Glutamatergic neuron (in vitro differentiated cells): ENCODE measurements at regions not wholly inside any gene's neighbourhood (a gene's known extent, or its start where the extent isn't known, plus 50 kb on each side); places are given as distances from the start of the nearest gene placed in this dataset.

Source experiments
- DNase-seq: peaks from one replicate; pipeline ENCODE4 v3.0.0; 2022
- H3K27ac Mint-ChIP-seq: one replicate; pipeline ENCODE4 v1.8.0; 2020; ENCODE audit warnings: mild to moderate bottlenecking, mixed read lengths, inconsistent platforms; ENCODE audit not compliant: unreplicated experiment
- H3K27me3 Mint-ChIP-seq: one replicate; pipeline ENCODE4 v1.8.0; 2020; ENCODE audit warnings: mild to moderate bottlenecking, moderate library complexity, mixed read lengths, inconsistent platforms; ENCODE audit not compliant: unreplicated experiment
- H3K36me3 Mint-ChIP-seq: one replicate; pipeline ENCODE4 v1.8.0; 2020; ENCODE audit warnings: mild to moderate bottlenecking, mixed read lengths, inconsistent platforms; ENCODE audit not compliant: unreplicated experiment
- H3K4me1 Mint-ChIP-seq: one replicate; pipeline ENCODE4 v1.8.0; 2020; ENCODE audit warnings: mild to moderate bottlenecking, low read depth, mixed read lengths, inconsistent platforms; ENCODE audit not compliant: unreplicated experiment
- H3K4me3 Mint-ChIP-seq: one replicate; pipeline ENCODE4 v1.8.0; 2020; ENCODE audit warnings: mild to moderate bottlenecking, mixed read lengths, inconsistent platforms; ENCODE audit not compliant: unreplicated experiment
- H3K9me3 Mint-ChIP-seq: one replicate; pipeline ENCODE4 v1.8.0; 2020; ENCODE audit warnings: mild to moderate bottlenecking, moderate library complexity, mixed read lengths, inconsistent platforms; ENCODE audit not compliant: unreplicated experiment
- TF ChIP-seq, protein P1 (sequence below): fragments of 200-600 bp; sonication (generic); IDR thresholded peaks from one replicate; pipeline ENCODE4 v1.5.0; 2021; ENCODE audit not compliant: partially characterized antibody, unreplicated experiment

GRCh38 chr10:105597312-105597711 lies 956.2 kb downstream of the SORCS3 start:
- Mint-ChIP-seq H3K27ac (no peak overlapping the region), H3K27me3 (no peaks in the 10 kb centered on the region), H3K4me3 (no peak overlapping the region), H3K4me1 (no peaks in the 10 kb centered on the region), H3K36me3 (no peaks in the 10 kb centered on the region), H3K9me3 (peaks cover 2% of the 10 kb centered on the region)
- no peak for DNase-seq
- TF ChIP-seq, protein P1, sequence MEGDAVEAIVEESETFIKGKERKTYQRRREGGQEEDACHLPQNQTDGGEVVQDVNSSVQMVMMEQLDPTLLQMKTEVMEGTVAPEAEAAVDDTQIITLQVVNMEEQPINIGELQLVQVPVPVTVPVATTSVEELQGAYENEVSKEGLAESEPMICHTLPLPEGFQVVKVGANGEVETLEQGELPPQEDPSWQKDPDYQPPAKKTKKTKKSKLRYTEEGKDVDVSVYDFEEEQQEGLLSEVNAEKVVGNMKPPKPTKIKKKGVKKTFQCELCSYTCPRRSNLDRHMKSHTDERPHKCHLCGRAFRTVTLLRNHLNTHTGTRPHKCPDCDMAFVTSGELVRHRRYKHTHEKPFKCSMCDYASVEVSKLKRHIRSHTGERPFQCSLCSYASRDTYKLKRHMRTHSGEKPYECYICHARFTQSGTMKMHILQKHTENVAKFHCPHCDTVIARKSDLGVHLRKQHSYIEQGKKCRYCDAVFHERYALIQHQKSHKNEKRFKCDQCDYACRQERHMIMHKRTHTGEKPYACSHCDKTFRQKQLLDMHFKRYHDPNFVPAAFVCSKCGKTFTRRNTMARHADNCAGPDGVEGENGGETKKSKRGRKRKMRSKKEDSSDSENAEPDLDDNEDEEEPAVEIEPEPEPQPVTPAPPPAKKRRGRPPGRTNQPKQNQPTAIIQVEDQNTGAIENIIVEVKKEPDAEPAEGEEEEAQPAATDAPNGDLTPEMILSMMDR = no peak

DNA sequence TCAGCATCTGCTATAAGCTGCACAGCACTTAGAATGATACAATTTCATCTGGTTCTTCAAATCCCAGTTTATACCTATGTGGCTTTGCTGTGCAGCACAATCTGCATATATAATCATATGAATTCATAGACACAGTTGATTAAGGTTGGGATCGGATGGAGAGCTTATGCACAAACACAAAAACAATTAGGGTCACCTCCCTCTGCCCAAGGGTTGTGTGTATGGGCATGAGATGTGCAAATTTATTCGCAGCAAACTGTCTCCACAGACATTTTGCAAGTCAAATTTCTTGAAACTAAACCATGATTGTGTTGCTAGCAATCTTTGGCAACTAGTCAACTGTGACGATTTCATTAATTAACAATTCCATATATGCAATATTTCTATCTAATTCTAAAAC lies 955.7 kb downstream of the SORCS3 start:
- no peak overlapping the region for H3K4me3 Mint-ChIP-seq
- no peaks in the 10 kb centered on the region for H3K27me3 Mint-ChIP-seq
- no peaks in the 10 kb centered on the region for H3K36me3 Mint-ChIP-seq
- peaks cover 2% of the 10 kb centered on the region for H3K9me3 Mint-ChIP-seq
- no peak for DNase-seq
- TF ChIP-seq, protein P1 = no peak
- no peak overlapping the region for H3K27ac Mint-ChIP-seq
- H3K4me1 Mint-ChIP-seq = no peaks in the 10 kb centered on the region

DNA sequence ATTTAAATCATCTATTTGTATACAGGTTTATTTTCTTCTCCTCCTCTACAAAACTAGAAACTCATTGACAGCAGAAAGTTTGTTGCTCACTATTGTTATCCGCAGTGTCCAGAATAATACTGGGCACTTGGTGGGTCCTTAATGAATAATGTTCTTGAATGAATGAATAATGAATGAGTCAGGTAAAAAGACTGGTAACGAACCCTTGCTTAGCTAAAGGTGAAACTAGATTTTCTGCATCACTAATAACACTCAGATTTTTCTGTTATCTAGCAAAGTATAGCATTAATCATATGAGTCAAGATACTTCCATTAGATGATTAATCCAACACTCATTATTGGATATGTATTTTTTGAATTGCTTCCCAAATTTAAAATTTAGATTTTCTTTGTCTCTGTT lies 953.2 kb downstream of the SORCS3 start:
- TF ChIP-seq, protein P1 = no peak
- no peak for DNase-seq
- H3K27me3 Mint-ChIP-seq = no peaks in the 10 kb centered on the region
- H3K9me3 Mint-ChIP-seq = peaks cover 2% of the 10 kb centered on the region
- no peak overlapping the region for H3K4me3 Mint-ChIP-seq
- H3K36me3 Mint-ChIP-seq = no peaks in the 10 kb centered on the region
- no peak overlapping the region for H3K27ac Mint-ChIP-seq
- no peaks in the 10 kb centered on the region for H3K4me1 Mint-ChIP-seq

GRCh38 chr10:105592468-105592867 lies 951.4 kb downstream of the SORCS3 start:
- Mint-ChIP-seq H3K36me3 (no peaks in the 10 kb centered on the region), H3K27me3 (no peaks in the 10 kb centered on the region), H3K4me3 (no peak overlapping the region), H3K9me3 (peaks cover 2% of the 10 kb centered on the region), H3K4me1 (no peaks in the 10 kb centered on the region), H3K27ac (no peak overlapping the region)
- no peak for DNase-seq
- TF ChIP-seq, protein P1 = no peak

GRCh38 chr10:105586451-105587098 lies 945.5 kb downstream of the SORCS3 start:
- H3K27ac Mint-ChIP-seq = no peak overlapping the region
- H3K36me3 Mint-ChIP-seq = no peaks in the 10 kb centered on the region
- H3K4me1 Mint-ChIP-seq = no peaks in the 10 kb centered on the region
- no peaks in the 10 kb centered on the region for H3K27me3 Mint-ChIP-seq
- no peak for DNase-seq
- H3K4me3 Mint-ChIP-seq = no peak overlapping the region
- TF ChIP-seq, protein P1 = no peak
- H3K9me3 Mint-ChIP-seq = no peaks in the 10 kb centered on the region
